Esophagus muscularis mucosa (tissue), 4 donors: ENCODE measurements at regions not wholly inside any gene's neighbourhood (a gene's known extent, or its start where the extent isn't known, plus 50 kb on each side); places are given as distances from the start of the nearest gene placed in this dataset.

Experiments used
- CTCF ChIP-seq, 3 experiments: fragments of 200-600 bp in 2 of 3; fragments of 450-650 bp in 1 of 3; sonication (generic) in 2 of 3; IDR thresholded peaks; one replicate each; pipeline ENCODE4 v1.5.1; 2017 to 2019; ENCODE audit warnings: antibody characterized with exemption in 3 of 3, mild to moderate bottlenecking in 2 of 3, moderate library complexity in 1 of 3
- EP300 ChIP-seq: sonication (generic); formaldehyde crosslinking; IDR thresholded peaks from one replicate; pipeline ENCODE4 v1.6.1; 2017; ENCODE audit warnings: antibody characterized with exemption
- POLR2A ChIP-seq: fragments of 450-650 bp; IDR thresholded peaks from one replicate; pipeline ENCODE4 v1.6.1; 2017; ENCODE audit warnings: antibody characterized with exemption, moderate library complexity, mild to moderate bottlenecking, low read depth
- POLR2AphosphoS5 ChIP-seq, 2 donors: sonication (generic); formaldehyde crosslinking; IDR thresholded peaks; one replicate each; pipeline ENCODE4 v1.6.1; 2017; ENCODE audit warnings: antibody characterized with exemption in 2 of 2

DNA sequence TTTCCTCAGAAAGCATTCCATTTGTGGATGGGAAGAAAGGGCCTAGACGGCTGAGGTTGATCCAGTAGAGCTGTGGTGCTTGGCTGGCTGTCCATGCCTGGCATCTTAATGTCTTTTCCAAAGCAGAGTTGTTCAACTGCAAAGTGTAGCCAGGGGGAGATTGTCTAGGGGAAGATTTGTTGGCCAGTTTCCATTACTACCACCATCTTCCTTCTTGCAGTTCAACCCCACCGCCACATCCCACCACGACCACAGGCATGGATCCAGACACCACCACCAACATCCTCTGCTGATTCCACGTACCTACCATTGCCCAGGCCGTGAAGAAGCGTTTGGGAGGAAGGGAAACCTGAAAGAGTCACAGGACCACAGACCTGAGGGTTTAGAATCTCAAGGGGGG lies 50.7 kb upstream of the HAAO start:
- TF ChIP-seq CTCF (IDR thresholded peaks at IDR 0.05) = no peak
- TF ChIP-seq POLR2AphosphoS5 (IDR thresholded peaks at IDR 0.05) = no peak
- TF ChIP-seq POLR2A = no peak
- no peak for TF ChIP-seq EP300
